HG03469 (cell line): ENCODE measurements at regions not wholly inside any gene's neighbourhood (a gene's known extent, or its start where the extent isn't known, plus 50 kb on each side); places are given as distances from the start of the nearest gene placed in this dataset.

Experiments
- ATAC-seq: cut with Tn5 transposase; IDR thresholded peaks from one replicate; pipeline ENCODE4 v1.9.1; 2021; ENCODE audit warnings: mild to moderate bottlenecking, moderate library complexity, moderate number of reproducible peaks; ENCODE audit not compliant: unreplicated experiment

DNA sequence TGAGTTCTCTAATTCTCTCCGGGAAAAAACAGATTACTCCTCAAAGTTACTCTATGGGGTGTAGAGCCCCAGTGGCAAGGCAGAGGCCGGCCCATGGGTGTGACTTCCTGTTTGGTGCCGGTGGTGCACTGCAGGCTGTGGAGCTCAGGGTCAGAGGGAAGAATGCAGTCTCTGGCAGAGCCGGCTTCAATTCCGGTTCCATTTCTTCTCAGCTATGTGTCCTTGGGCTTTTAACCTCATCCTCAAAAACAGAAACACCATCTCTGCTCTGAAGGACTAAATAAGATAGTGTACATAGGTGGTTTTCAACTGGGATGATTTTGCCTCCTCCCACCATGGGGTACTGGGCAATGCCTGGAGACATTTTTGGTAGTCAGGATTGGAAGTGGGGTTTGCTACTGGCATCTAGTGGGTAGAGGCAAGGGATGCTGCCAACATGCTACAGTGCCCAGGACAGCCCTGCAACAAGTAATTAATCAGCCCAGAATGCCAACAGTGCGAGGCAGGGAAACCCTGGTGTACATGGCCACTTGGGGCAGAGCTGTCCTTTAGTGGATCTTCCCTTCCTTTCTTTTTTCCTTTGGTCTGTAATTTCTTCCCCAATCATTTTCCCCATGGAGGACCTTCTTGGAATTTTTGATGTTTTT is 81.2 kb downstream of the INSIG2 start:
- no peak for ATAC-seq

DNA sequence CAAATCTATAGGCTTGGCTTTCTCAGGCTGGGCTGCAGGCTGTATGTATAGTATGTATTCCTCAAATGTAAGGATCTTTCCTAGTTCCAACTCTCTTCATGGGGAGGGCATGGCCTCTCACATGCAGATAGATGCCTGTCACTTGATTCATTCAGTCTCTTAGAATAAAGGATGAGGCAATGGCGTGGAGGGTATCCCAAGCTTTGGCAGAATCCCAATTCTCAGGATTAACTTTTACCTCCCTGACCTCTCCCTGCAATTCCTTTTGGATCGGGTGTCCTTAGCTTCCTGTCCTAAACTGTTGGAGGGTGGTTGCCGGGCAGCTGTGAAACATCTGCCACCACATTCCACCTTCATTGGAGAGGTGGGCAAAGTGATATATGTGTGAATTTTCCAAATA is 80.3 kb downstream of the INSIG2 start:
- no peak for ATAC-seq

DNA sequence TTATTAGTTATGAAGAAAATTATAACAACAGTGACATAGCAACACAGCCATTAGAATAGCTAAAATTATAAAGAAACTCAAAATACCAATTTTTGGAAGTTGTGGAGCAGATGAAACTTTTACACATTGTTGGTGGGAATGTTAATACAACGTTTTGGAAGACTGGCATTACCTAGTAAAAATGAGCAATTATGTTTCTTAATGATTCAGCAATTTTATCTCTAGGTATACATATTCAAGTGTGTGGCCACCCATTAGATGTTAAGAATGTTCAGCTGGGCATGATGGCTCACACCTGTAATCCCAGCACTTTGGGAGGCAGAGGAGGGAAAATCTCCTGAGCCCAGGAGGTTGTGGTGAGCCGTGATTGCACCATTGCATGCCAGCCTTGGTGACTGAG is 78.8 kb downstream of the INSIG2 start:
- ATAC-seq = no peak

DNA sequence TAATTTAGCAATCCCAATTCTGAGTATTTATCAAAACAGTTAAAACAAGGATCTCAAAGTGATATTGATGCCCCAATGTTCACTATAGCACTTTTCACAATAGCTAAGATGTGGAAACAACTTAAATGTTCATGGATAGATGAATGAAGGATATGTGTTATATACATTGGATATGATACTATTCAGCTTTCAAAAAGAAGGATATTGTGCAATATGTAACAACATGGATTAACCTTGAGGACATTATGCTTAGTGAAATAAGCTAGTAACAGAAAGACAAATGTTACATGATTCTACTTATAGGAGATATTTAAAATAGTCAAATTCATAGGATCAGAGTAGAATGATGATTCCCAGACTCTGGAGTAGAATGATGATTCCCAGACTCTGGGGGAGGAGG is 78.0 kb downstream of the INSIG2 start:
- ATAC-seq = no peak

DNA sequence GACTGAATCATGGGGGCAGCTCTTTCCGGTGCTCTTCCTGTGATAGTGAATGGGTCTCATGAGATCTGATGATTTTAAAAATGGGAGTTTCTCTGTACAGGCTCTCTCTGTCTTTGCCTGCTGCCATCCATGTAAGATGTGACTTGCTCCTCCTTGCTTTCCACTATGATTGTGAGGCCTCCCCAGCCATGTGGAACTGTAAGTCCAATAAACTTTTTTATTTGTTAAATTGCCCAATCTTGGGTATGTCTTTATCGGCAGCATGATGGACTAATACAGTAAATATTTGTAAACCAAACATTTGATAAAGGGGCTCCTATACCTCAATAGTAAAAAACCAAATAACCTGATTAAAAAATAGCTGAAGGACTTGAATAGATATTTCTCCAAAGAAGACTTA is 77.3 kb downstream of the INSIG2 start:
- no peak for ATAC-seq
